ENCODE measurements at regions not wholly inside any gene's neighbourhood (a gene's known extent, or its start where the extent isn't known, plus 50 kb on each side); places are given as distances from the start of the nearest gene placed in this dataset.

- no peak for TF ChIP-seq EZH2 (IDR thresholded peaks at IDR 0.05; ENCODE audit: insufficient read depth, poor library complexity, severe bottlenecking)
- TF ChIP-seq EZH2phosphoT487 (IDR thresholded peaks at IDR 0.05; ENCODE audit: insufficient read depth, low read depth), result no peak
Measured at GRCh38 chr12:72738811-72739210, 466.6 kb downstream of the TRHDE start.

All from GM23248 (cell line).